OCI-LY3 (cell line): ENCODE measurements at regions not wholly inside any gene's neighbourhood (a gene's known extent, or its start where the extent isn't known, plus 50 kb on each side); places are given as distances from the start of the nearest gene placed in this dataset.

ENCODE experiments used
- H2AFZ ChIP-seq: fragments of 200-600, 300-600 bp; shearing (Covaris generic); 2 replicates; pipeline ENCODE4 v1.6.0; 2014; ENCODE audit warnings: antibody characterized with exemption, low read depth, low read length
- H3K27ac ChIP-seq: fragments of 200-600, 300-600 bp; sonication (generic); 2 replicates; pipeline ENCODE4 v1.5.1; 2014; ENCODE audit warnings: mild to moderate bottlenecking, low read length, moderate library complexity, mixed read lengths
- H3K27me3 ChIP-seq: fragments of 200-600, 300-600 bp; sonication (generic); 2 replicates; pipeline ENCODE4 v1.6.1; 2014; ENCODE audit warnings: low read depth, low read length, mixed read lengths
- H3K36me3 ChIP-seq: fragments of 200-600, 300-600 bp; sonication (generic); replicated peaks from 2 replicates; pipeline ENCODE3; 2014; ENCODE audit warnings: low read depth, low read length, mixed read lengths
- H3K4me1 ChIP-seq: fragments of 300-600, 200-600 bp; sonication (generic); 2 replicates; pipeline ENCODE4 v1.6.1; 2014; ENCODE audit warnings: low read length, mixed read lengths
- H3K4me2 ChIP-seq: fragments of 200-600, 300-600 bp; sonication (generic); 2 replicates; pipeline ENCODE4 v1.6.1; 2014; ENCODE audit warnings: low read length, mixed read lengths
- H3K4me3 ChIP-seq: fragments of 300-600, 200-600 bp; sonication (generic); 2 replicates; pipeline ENCODE4 v1.5.1; 2014; ENCODE audit warnings: antibody characterized with exemption, mild to moderate bottlenecking, low read length, moderate library complexity
- H3K79me2 ChIP-seq: fragments of 300-600, 200-600 bp; shearing (Covaris generic); 2 replicates; pipeline ENCODE4 v1.6.1; 2014; ENCODE audit warnings: mild to moderate bottlenecking, low read length, mixed read lengths
- H3K9ac ChIP-seq: fragments of 300-600, 200-600 bp; shearing (Covaris generic); 2 replicates; pipeline ENCODE4 v1.6.0; 2014; ENCODE audit warnings: mild to moderate bottlenecking, low read length, moderate library complexity
- H3K9me3 ChIP-seq: fragments of 200-600, 300-600 bp; shearing (Covaris generic); 2 replicates; pipeline ENCODE4 v1.6.1; 2014; ENCODE audit warnings: low read length, mixed read lengths; ENCODE audit not compliant: insufficient read depth
- H4K20me1 ChIP-seq: fragments of 200-600, 300-600 bp; sonication (generic); 2 replicates; pipeline ENCODE4 v1.6.1; 2016; ENCODE audit warnings: low read length, mixed read lengths; ENCODE audit not compliant: insufficient read depth
- EZH2phosphoT487 ChIP-seq: fragments of 200-600 bp; shearing (Covaris generic); IDR thresholded peaks from 2 replicates; pipeline ENCODE4 v1.6.1; 2018; ENCODE audit warnings: antibody characterized with exemption, mixed run types, low read depth
- TF ChIP-seq, protein P1 (sequence below): fragments of 200-600, 300-600 bp; sonication (generic); IDR thresholded peaks from 2 replicates; pipeline ENCODE4 v1.5.1; 2014; ENCODE audit warnings: antibody characterized with exemption, low read length, low read depth

- Histone ChIP-seq H3K79me2 (no peaks in the 10 kb centered on the region), H3K9me3 (no peaks in the 10 kb centered on the region), H3K27ac (no peak overlapping the region), H3K4me2 (no peak overlapping the region), H2AFZ (no peak overlapping the region), H3K27me3 (0 out of 2 replicates have a peak, but pooled peaks cover 3% of the 10 kb centered on the region), H3K4me3 (no peak overlapping the region), H3K4me1 (peaks cover 15% of the 10 kb centered on the region), H4K20me1 (no peaks in the 10 kb centered on the region), H3K36me3 (no peaks in the 10 kb centered on the region), H3K9ac (no peak overlapping the region)
- TF ChIP-seq, protein P1, sequence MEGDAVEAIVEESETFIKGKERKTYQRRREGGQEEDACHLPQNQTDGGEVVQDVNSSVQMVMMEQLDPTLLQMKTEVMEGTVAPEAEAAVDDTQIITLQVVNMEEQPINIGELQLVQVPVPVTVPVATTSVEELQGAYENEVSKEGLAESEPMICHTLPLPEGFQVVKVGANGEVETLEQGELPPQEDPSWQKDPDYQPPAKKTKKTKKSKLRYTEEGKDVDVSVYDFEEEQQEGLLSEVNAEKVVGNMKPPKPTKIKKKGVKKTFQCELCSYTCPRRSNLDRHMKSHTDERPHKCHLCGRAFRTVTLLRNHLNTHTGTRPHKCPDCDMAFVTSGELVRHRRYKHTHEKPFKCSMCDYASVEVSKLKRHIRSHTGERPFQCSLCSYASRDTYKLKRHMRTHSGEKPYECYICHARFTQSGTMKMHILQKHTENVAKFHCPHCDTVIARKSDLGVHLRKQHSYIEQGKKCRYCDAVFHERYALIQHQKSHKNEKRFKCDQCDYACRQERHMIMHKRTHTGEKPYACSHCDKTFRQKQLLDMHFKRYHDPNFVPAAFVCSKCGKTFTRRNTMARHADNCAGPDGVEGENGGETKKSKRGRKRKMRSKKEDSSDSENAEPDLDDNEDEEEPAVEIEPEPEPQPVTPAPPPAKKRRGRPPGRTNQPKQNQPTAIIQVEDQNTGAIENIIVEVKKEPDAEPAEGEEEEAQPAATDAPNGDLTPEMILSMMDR = no peak
- no peak for TF ChIP-seq EZH2phosphoT487
Observed at GRCh38 chr2:75792146-75792545, 81.4 kb upstream of the GCFC2 start.

- Histone ChIP-seq H3K9me3 (no peaks in the 10 kb centered on the region), H3K36me3 (no peaks in the 10 kb centered on the region), H3K4me2 (no peak overlapping the region), H3K4me3 (no peak overlapping the region), H3K4me1 (peaks cover 15% of the 10 kb centered on the region), H3K27ac (no peak overlapping the region), H3K27me3 (0 out of 2 replicates have a peak, but pooled peaks cover 3% of the 10 kb centered on the region), H3K9ac (no peak overlapping the region), H4K20me1 (no peaks in the 10 kb centered on the region), H2AFZ (no peak overlapping the region), H3K79me2 (no peaks in the 10 kb centered on the region)
- no peak for TF ChIP-seq EZH2phosphoT487
- TF ChIP-seq, protein P1 = no peak
Observed at GRCh38 chr2:75790814-75791467, 80.2 kb upstream of the GCFC2 start.

GRCh38 chr2:75790121-75790813, 79.6 kb upstream of the GCFC2 start:
- H3K36me3 ChIP-seq = no peaks in the 10 kb centered on the region
- no peak overlapping the region for H3K4me2 ChIP-seq
- no peak overlapping the region for H3K9ac ChIP-seq
- no peak overlapping the region for H3K4me3 ChIP-seq
- H2AFZ ChIP-seq = no peak overlapping the region
- H3K79me2 ChIP-seq = no peaks in the 10 kb centered on the region
- H3K4me1 ChIP-seq = peaks cover 15% of the 10 kb centered on the region
- no peak for TF ChIP-seq EZH2phosphoT487
- TF ChIP-seq, protein P1 = no peak
- 0 out of 2 replicates have a peak, but pooled peaks cover 3% of the 10 kb centered on the region for H3K27me3 ChIP-seq
- no peaks in the 10 kb centered on the region for H3K9me3 ChIP-seq
- no peaks in the 10 kb centered on the region for H4K20me1 ChIP-seq
- H3K27ac ChIP-seq = no peak overlapping the region

DNA sequence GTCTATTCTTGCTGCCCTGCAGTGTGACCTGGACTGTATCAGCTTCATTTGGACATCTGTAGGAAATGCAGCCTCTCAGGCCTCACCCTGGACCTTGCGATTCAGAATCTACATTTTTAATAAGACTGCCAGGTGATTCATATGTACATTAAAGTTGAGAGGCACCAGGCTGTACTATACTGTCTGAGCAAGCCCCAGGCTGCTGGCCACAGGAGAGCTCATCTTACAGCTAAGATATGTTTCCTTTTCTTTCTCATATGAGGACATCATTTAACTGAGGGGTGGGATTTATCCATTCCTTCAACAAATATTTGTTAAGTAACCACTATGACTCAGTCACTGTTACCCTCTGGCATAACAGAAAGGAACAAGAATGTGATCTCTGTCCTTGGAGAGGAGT, 78.2 kb upstream of the GCFC2 start:
- H4K20me1 ChIP-seq = no peaks in the 10 kb centered on the region
- H3K27ac ChIP-seq = no peak overlapping the region

More for the DNA sequence above, 78.2 kb upstream of the GCFC2 start:
- Histone ChIP-seq H3K4me1 (peaks cover 15% of the 10 kb centered on the region), H3K9ac (no peak overlapping the region), H2AFZ (no peak overlapping the region), H3K4me3 (no peak overlapping the region), H3K4me2 (no peak overlapping the region), H3K27me3 (no peaks in the 10 kb centered on the region), H3K9me3 (no peaks in the 10 kb centered on the region), H3K36me3 (no peaks in the 10 kb centered on the region), H3K79me2 (no peaks in the 10 kb centered on the region)
- TF ChIP-seq, protein P1 = no peak
- TF ChIP-seq EZH2phosphoT487 = no peak
